GM12801 (cell line): ENCODE measurements at regions not wholly inside any gene's neighbourhood (a gene's known extent, or its start where the extent isn't known, plus 50 kb on each side); places are given as distances from the start of the nearest gene placed in this dataset.

Experiments
- TF ChIP-seq, protein P1 (sequence below): IDR thresholded peaks from one replicate; pipeline ENCODE4 v1.5.1; 2011; ENCODE audit warnings: control low read depth; ENCODE audit not compliant: insufficient read length; ENCODE audit errors: extremely low read depth

DNA sequence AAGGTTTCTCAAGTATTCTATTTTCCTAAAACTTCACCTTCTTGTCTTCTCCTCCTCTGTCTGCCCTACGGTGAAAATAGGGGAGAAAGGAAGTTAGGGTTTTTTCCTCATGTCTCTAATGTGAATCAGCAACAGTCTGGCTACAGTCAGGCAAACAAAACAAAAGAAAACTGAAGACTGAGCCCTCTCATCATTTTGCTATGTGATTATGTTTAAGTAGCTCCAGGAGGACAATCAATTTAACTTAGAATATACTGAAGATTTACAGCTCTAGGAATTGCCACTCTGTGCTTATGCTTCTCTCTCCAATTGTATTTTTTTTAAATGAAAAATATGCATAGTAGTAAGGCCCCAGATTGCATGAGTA, 316.2 kb downstream of the GPAT3 start:
- TF ChIP-seq, protein P1, sequence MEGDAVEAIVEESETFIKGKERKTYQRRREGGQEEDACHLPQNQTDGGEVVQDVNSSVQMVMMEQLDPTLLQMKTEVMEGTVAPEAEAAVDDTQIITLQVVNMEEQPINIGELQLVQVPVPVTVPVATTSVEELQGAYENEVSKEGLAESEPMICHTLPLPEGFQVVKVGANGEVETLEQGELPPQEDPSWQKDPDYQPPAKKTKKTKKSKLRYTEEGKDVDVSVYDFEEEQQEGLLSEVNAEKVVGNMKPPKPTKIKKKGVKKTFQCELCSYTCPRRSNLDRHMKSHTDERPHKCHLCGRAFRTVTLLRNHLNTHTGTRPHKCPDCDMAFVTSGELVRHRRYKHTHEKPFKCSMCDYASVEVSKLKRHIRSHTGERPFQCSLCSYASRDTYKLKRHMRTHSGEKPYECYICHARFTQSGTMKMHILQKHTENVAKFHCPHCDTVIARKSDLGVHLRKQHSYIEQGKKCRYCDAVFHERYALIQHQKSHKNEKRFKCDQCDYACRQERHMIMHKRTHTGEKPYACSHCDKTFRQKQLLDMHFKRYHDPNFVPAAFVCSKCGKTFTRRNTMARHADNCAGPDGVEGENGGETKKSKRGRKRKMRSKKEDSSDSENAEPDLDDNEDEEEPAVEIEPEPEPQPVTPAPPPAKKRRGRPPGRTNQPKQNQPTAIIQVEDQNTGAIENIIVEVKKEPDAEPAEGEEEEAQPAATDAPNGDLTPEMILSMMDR, result no peak

DNA sequence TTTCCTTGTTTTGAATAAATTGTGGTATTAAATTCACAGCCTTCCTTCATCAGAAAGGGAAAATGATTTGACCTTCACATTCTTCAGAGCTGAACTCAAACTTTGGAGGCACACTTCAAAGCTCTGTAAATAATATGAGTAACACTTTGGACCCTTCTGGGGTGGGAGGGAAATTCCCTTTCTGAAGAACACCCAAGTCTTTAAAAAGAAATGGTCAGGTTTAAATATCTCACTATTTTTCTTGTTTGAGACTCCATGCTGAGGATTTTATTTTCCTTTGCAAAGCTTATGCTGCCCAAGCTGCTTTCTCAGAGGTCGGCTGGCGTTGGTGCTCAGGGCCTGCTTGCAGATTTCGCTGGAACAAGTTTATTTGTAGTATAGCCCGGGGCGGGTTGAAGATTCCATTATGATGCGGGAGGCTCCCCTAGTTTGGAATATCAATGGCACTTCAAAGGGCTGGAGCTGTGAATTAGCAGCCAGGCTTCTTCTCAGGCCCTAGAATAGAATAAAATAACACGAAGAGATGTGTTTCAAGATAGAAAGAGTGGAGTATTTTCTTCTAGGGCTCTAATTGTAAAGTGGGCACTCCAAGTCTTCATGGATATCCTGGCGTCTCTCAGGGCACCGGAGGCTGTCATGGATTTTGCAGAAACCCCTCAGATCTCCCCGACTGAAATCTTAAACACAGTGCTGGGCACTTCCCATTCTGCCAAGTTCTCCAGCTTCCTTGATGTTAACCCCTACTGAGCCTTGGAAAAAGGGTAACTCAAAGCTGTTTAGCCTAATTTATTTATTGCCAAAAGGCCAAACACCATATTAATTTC, 315.6 kb downstream of the GPAT3 start:
- TF ChIP-seq, protein P1, result no peak

DNA sequence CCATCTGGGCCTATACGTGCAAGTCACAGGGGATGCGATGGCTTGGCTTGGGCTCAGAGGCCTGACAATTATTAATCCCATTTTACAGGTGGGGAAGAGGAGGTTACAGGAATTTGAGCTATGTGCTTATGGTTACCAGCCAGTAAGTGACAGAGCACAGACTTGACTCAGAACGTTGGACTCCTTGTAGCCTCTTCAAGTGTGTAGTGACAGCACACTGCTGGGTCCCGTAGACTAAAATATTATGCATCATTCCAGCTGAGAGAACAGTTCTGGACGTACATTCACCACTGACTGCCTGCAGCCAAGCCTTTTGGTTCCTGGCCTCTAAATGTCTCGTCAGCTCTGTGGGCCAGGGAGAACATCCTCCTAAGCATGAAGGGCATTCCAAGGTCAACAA, 314.5 kb downstream of the GPAT3 start:
- TF ChIP-seq, protein P1, result no peak

DNA sequence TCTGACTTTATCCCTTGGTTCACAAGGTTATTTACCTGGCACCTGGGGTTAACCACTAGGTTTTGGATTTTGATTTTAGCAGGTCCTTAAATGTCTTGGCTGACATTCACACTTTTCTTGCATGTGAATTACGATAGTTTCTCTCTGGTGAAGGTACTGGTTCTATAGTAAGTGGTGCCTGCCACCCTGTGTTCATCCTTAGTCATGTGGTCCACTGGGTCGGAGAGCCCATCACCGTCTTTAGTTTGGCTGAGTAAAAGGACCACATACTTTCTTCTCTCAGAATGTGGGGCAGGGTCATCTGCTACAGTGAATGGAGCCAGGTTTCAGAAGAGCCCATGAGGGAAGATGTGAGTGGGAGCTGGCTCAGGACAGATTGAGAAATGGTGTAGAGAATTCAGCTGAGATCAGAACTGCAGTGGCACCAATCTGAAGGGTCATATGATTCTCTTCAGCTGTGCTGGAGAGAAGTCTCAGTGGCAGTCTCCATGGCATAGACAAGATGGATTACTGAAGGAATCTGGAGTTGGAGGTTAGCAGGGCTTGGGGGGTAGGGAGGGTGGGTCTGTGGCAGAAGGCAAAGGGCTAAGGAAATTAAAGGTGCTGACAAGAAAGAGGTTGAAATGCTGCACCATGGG, 310.4 kb downstream of the GPAT3 start:
- TF ChIP-seq, protein P1, result no peak

DNA sequence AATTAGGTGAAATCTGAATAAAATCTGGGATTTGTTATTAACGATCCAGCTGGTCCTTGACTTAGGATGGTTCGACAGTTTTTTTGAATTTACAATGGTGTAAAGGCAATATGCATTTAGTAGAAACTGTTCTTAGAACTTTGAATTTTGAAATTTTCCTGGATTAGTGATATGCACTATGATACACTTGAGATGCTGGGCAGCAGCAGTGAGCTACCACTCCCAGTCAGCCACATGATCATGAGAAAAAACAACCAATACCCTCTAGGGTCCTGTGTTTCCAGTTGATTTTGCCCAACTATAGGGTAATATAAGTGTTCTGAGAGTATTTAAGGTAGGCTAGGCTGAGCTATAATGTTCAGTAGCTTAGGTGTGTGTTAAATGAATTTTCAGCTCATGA, 303.7 kb downstream of the GPAT3 start:
- TF ChIP-seq, protein P1, result no peak

DNA sequence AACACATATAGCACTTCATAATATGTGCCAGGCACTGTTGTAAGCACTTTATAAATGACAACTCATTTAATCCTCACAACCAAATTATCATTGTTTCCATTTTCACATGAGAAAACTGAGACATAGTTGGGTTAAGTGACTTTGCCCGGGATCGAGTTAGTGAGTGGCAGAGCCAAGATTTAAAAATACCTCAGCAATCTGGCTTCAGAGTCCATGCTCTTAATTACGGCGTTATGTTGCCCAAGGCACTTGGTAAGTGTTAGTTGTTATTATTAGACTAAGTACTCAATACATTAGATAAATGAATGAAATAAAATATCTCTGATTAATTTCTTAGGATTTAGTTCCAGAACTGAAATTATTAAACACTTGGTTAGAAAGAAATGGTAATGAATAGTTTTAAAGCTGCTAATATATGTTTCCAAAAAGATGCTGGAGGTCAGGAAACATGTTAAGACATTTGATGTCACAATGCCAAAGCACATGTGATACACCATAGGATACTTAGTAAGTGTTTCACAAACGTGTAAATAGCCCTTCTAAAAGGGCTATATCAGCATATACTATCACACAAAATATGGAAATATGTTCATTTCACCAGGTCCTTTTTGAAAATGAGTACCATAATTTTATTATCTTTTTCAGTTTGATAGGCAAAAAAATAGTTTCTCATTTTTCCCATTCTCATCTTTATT, 301.9 kb downstream of the GPAT3 start:
- TF ChIP-seq, protein P1, result no peak

DNA sequence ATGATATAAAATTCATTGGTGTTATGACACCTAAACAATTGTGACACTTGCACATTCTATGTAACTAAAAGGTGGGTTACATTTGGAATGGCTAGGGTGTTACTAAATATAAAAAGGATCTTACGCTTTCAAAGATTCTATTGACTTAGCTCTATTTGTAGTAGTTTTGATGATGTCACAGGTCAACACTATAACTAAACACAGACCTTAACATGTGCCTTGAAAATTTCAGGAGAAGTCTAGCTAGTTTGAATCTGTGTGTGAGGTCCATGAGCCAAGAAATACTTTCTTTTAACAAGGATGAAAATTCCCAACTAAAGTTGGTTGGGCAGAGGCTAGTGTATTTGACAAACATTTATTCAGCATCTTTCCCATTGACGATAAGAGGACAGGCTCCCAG, 298.0 kb downstream of the GPAT3 start:
- TF ChIP-seq, protein P1, result no peak
